HUES6 (cell line): ENCODE measurements at regions not wholly inside any gene's neighbourhood (a gene's known extent, or its start where the extent isn't known, plus 50 kb on each side); places are given as distances from the start of the nearest gene placed in this dataset.

Experiments used
- H3K27ac ChIP-seq: 2 replicates; pipeline ENCODE4 v1.7.0; 2013; ENCODE audit warnings: low read depth, mild to moderate bottlenecking, low read length, inconsistent platforms
- H3K27me3 ChIP-seq: 2 replicates; pipeline ENCODE4 v1.6.1; 2013; ENCODE audit warnings: low read length; ENCODE audit not compliant: control insufficient read depth, insufficient read depth
- H3K36me3 ChIP-seq: 2 replicates; pipeline ENCODE4 v1.6.1; 2013; ENCODE audit warnings: low read length; ENCODE audit not compliant: control insufficient read depth, insufficient read depth
- H3K4me1 ChIP-seq: 2 replicates; pipeline ENCODE4 v1.6.1; 2013; ENCODE audit warnings: low read length; ENCODE audit not compliant: control insufficient read depth, insufficient read depth
- H3K4me3 ChIP-seq: 2 replicates; pipeline ENCODE4 v1.5.1; 2013; ENCODE audit warnings: low read depth, low read length
- H3K9ac ChIP-seq: one replicate; pipeline ENCODE4 v1.6.1; 2013; ENCODE audit warnings: mild to moderate bottlenecking, low read length
- H3K9me3 ChIP-seq: 2 replicates; pipeline ENCODE4 v1.6.1; 2013; ENCODE audit warnings: low read depth, low read length; ENCODE audit not compliant: control insufficient read depth, insufficient read depth

GRCh38 chr6:12383448-12383847, 93.3 kb downstream of the EDN1 start:
- Histone ChIP-seq H3K27ac (no peak overlapping the region), H3K9me3 (no peaks in the 10 kb centered on the region), H3K36me3 (no peaks in the 10 kb centered on the region), H3K4me1 (no peaks in the 10 kb centered on the region), H3K27me3 (no peaks in the 10 kb centered on the region), H3K9ac (no peak overlapping the region), H3K4me3 (no peak overlapping the region)

GRCh38 chr6:12384357-12384912, 94.3 kb downstream of the EDN1 start:
- H3K27ac ChIP-seq, result no peak overlapping the region
- H3K9ac ChIP-seq, result no peak overlapping the region
- H3K9me3 ChIP-seq, result no peaks in the 10 kb centered on the region
- H3K36me3 ChIP-seq, result no peaks in the 10 kb centered on the region
- H3K27me3 ChIP-seq, result no peaks in the 10 kb centered on the region
- H3K4me3 ChIP-seq, result no peak overlapping the region
- no peaks in the 10 kb centered on the region for H3K4me1 ChIP-seq

- H3K9me3 ChIP-seq, result no peaks in the 10 kb centered on the region
- H3K27me3 ChIP-seq, result no peaks in the 10 kb centered on the region
- no peak overlapping the region for H3K27ac ChIP-seq
- H3K9ac ChIP-seq, result no peak overlapping the region
- H3K4me1 ChIP-seq, result no peaks in the 10 kb centered on the region
- no peak overlapping the region for H3K4me3 ChIP-seq
- H3K36me3 ChIP-seq, result no peaks in the 10 kb centered on the region
These were observed 95.2 kb downstream of the EDN1 start for GRCh38 chr6:12385316-12385715.

- Histone ChIP-seq H3K36me3 (no peaks in the 10 kb centered on the region), H3K9ac (no peak overlapping the region), H3K27ac (no peak overlapping the region), H3K4me3 (no peak overlapping the region), H3K9me3 (no peaks in the 10 kb centered on the region), H3K4me1 (no peaks in the 10 kb centered on the region), H3K27me3 (no peaks in the 10 kb centered on the region)
These were observed 96.7 kb downstream of the EDN1 start for GRCh38 chr6:12386816-12387215.

- Histone ChIP-seq H3K9ac (no peak overlapping the region), H3K36me3 (no peaks in the 10 kb centered on the region), H3K27me3 (no peaks in the 10 kb centered on the region), H3K27ac (no peak overlapping the region), H3K4me3 (no peak overlapping the region), H3K4me1 (0 out of 2 replicates have a peak, but pooled peaks cover 3% of the 10 kb centered on the region), H3K9me3 (no peaks in the 10 kb centered on the region)
These were observed 101.3 kb downstream of the EDN1 start for GRCh38 chr6:12391472-12391871.

GRCh38 chr6:12392490-12392889, 102.3 kb downstream of the EDN1 start:
- no peaks in the 10 kb centered on the region for H3K9me3 ChIP-seq

GRCh38 chr6:12393100-12393499, 102.9 kb downstream of the EDN1 start:
- Histone ChIP-seq H3K9ac (no peak overlapping the region), H3K27ac (no peak overlapping the region), H3K27me3 (no peaks in the 10 kb centered on the region), H3K36me3 (no peaks in the 10 kb centered on the region), H3K4me3 (no peak overlapping the region), H3K4me1 (0 out of 2 replicates have a peak, but pooled peaks cover 3% of the 10 kb centered on the region), H3K9me3 (no peaks in the 10 kb centered on the region)

More at GRCh38 chr6:12392490-12392889, 102.3 kb downstream of the EDN1 start:
- Histone ChIP-seq H3K27me3 (no peaks in the 10 kb centered on the region), H3K9ac (no peak overlapping the region), H3K4me1 (0 out of 2 replicates have a peak, but pooled peaks cover 3% of the 10 kb centered on the region), H3K27ac (no peak overlapping the region), H3K4me3 (no peak overlapping the region), H3K36me3 (no peaks in the 10 kb centered on the region)

- Histone ChIP-seq H3K36me3 (no peaks in the 10 kb centered on the region), H3K27me3 (no peaks in the 10 kb centered on the region), H3K27ac (no peak overlapping the region), H3K9ac (no peak overlapping the region), H3K9me3 (no peaks in the 10 kb centered on the region), H3K4me3 (no peak overlapping the region), H3K4me1 (0 out of 2 replicates have a peak, but pooled peaks cover 3% of the 10 kb centered on the region)
These were observed 104.0 kb downstream of the EDN1 start for GRCh38 chr6:12394170-12394569.

- H3K27ac ChIP-seq, result no peak overlapping the region
These were observed 105.7 kb downstream of the EDN1 start for GRCh38 chr6:12395898-12396297.

GRCh38 chr6:12401200-12401599, 111.0 kb downstream of the EDN1 start:
- no peaks in the 10 kb centered on the region for H3K9me3 ChIP-seq
- no peak overlapping the region for H3K27ac ChIP-seq
- H3K27me3 ChIP-seq, result no peaks in the 10 kb centered on the region
- no peak overlapping the region for H3K9ac ChIP-seq
- no peaks in the 10 kb centered on the region for H3K36me3 ChIP-seq
- H3K4me3 ChIP-seq, result no peak overlapping the region
- H3K4me1 ChIP-seq, result no peaks in the 10 kb centered on the region

More at GRCh38 chr6:12395898-12396297, 105.7 kb downstream of the EDN1 start:
- H3K9me3 ChIP-seq, result no peaks in the 10 kb centered on the region
- H3K4me3 ChIP-seq, result no peak overlapping the region
- H3K4me1 ChIP-seq, result 0 out of 2 replicates have a peak, but pooled peaks cover 3% of the 10 kb centered on the region
- no peak overlapping the region for H3K9ac ChIP-seq
- H3K27me3 ChIP-seq, result no peaks in the 10 kb centered on the region
- no peaks in the 10 kb centered on the region for H3K36me3 ChIP-seq

- Histone ChIP-seq H3K27ac (no peak overlapping the region), H3K9ac (no peak overlapping the region), H3K36me3 (no peaks in the 10 kb centered on the region)
These were observed 113.2 kb downstream of the EDN1 start for GRCh38 chr6:12403201-12403826.

More at GRCh38 chr6:12403201-12403826, 113.2 kb downstream of the EDN1 start:
- H3K9me3 ChIP-seq, result no peaks in the 10 kb centered on the region
- H3K4me3 ChIP-seq, result no peak overlapping the region
- H3K4me1 ChIP-seq, result no peaks in the 10 kb centered on the region
- H3K27me3 ChIP-seq, result no peaks in the 10 kb centered on the region
